GM18499 (cell line): ENCODE measurements at regions not wholly inside any gene's neighbourhood (a gene's known extent, or its start where the extent isn't known, plus 50 kb on each side); places are given as distances from the start of the nearest gene placed in this dataset.
"Not testable (repeated sequence)": the region's sequence is repeated elsewhere in the genome, so short reads cannot be mapped to it uniquely, and the experiment has no call there.

ENCODE experiments used
- ATAC-seq: cut with Tn5 transposase; IDR thresholded peaks from one replicate; pipeline ENCODE4 v1.9.1; 2021; ENCODE audit warnings: moderate number of reproducible peaks; ENCODE audit not compliant: insufficient read depth, unreplicated experiment

DNA sequence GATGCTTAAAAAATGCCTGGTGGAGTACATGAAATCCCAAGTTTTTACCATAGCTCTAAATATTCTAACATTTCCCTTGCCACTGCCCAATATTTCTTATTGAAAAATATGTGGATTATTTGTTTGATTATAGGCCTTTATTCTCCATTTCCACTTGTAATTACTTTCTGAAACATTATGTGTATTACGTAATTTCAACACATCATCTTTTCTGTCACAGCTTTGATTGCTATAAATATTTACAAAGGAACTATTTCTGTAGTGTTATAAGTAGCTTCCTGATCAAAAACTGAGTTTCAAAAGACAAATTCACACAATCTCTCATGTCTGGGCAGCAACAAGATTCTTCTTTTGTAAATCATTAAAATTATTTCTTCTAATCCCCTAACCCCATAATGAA lies 859.6 kb upstream of the CRIM1 start:
- no peak for ATAC-seq

DNA sequence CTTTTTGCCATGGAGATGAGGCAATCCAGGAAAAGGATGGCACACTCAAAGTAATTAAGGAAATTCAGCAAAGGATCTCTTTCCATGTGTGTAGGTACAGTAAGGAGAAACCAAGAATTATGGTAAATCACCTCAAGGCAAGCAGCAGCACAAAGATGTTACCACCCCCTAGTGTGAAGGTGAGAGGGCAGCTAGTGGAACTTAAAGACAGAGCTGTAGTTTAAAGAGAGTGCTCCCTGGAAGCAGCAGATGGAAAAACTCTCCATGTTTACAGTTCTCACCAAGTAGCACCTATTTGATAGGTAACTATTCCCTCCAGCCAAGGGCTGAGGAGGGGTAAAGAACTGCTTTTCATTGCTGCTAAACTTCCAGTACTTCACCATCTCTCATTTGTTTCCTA lies 860.4 kb upstream of the CRIM1 start:
- no peak for ATAC-seq

DNA sequence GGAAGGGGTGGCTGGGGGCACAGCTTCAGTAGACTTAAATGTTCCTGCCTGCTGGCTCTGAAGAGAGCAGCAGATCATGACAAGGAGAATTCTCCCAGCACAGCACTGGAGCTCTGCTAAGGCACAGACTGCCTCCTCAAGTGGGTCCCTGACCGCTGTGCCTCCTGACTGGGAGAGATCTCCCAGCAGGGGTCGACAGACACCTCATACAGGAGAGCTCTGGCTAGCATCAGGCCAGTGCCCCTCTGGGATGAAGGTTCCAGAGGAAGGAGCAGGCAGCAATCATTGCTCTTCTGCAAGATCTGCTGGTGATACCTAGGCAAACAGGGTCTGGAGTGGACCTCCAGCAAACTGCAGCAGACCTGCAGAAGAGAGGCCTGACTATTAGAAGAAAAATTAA lies 877.5 kb upstream of the CRIM1 start:
- ATAC-seq = not testable (repeated sequence)

DNA sequence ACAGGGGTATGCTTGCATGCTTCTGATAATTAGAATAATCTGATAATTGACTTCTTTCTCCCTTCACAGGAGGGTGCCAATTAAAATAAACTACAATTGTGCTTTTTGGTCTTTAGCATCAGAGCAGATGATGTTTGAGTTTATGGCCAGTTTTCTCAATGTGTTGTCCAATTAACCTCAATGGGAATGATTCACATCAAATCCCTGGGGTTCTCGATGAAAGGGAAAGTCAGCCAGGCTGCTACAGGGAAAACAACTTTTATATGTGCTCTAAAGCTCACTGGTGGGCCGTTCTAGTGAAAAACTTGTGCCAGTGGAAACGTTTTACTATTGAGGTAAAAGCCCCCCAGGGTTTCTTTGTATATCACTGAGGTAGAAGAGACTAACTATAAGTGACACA lies 887.3 kb upstream of the CRIM1 start:
- no peak for ATAC-seq

DNA sequence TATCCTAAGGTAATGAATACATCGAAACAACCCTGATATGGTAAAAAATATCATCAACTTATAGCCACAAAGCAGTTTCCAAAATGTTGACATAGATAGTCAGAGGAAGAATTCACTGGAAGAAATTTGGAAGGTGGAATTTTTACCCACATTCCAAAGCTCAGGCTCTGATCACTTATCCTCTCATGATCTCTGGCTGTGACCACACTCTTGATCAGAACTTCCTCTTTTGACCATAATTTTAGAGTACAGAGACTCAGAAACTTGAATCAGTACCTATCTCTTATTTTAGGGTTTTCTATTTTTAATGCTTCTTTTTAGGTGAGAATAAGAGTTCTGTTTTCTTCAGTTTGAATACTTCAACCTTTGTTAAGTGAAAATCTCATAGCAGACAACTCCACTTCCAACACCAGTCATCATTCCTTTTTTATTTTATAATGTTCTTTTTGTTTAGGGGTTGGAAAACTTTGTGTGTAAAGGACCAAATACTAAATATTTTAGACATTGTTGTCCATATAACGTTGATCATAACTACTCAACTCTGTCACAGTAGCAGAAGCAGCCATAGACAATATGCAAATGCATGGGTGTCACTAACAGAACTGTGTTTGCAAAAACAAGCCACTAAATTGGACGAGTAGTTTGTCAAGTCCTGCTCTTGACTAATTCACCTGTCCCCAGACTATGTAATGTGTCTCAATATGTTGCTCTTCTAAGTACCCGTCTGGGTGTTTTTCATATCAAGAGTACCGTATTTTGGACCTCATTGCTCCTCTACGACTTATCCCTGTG lies 891.6 kb upstream of the CRIM1 start:
- ATAC-seq = no peak

DNA sequence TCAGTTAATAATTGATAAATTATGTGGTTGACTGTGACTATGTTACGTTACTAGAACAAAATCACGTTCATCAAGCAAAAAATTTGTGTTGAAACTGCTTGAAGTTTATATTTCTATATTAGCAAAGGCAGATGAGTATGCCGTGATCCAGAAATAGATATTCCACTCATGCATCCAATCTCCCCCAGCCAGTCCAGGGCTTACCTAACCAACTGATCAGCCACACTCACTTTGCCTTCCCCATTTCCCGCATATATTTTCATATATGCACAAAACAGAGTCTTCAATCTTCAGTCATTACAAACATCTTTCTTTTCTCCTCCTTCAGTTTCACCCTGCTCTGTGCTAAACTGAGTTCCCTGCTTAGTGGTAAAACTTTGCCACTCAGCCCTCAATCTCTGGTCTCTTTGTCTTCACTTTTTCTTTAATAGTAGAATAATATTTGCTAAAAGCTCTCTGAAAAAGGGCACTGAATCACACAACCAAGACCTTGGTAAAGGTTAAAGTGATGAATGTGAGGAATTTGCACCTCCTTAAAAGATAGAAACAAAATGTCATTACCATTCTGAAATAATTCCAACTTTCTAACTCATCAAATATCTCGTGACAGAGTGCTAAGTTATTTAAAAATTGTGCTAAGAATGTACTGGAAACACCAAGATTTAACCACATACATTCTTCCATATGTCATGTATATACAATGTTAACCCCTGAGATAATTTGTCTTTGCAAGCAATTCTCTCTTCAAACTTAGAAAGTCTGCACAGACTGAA lies 893.2 kb upstream of the CRIM1 start:
- ATAC-seq = no peak

DNA sequence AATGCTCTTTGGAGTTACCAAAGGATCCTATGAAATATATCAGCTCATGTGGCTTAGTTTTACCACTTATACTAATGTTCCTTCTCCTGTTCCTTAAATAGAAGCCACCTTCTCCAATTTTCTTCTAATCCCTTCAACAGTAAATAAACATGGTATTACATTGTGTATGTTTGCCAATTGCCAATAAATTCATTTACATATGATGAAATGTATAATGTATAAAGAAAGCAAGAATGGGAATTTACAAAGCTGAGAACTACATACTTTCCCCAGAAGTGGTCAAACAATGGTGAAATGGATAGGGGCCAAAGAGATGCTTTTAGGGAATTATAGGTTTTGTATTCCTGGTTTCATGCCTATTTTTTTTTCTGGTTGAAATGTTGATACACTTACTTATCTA lies 894.2 kb upstream of the CRIM1 start:
- ATAC-seq = no peak

DNA sequence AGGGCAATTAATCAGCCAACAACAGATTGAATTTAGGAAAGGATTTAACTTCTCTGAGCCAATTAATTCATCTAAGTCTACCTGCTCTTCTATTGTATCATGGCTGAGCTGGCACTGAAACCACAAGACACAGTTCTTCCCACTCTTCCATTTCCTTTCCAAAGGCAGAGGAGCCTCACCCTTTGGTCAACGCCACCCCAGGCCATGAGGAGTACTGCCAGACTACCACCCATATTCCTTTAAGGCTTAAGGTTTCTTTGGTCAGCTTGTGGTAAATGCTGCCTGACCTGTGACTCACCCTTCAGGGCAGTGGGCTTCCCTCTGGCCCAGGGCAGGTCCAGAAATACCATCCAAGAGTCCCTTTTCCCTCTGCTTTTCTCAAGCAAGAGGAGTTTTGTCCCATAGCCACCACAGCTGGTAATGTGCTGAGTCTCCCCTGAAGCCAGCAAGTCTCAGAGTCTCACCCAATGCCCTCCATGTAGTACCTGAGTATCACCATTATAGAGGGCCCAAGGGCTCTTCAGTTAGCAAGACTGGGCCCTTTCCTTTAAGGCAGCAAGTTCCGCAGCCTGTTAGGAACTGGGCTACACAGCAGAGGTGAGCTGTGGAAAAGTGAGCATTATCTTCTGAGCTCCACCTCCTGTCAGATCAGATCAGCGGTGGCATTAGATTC lies 900.5 kb upstream of the CRIM1 start:
- ATAC-seq = no peak

DNA sequence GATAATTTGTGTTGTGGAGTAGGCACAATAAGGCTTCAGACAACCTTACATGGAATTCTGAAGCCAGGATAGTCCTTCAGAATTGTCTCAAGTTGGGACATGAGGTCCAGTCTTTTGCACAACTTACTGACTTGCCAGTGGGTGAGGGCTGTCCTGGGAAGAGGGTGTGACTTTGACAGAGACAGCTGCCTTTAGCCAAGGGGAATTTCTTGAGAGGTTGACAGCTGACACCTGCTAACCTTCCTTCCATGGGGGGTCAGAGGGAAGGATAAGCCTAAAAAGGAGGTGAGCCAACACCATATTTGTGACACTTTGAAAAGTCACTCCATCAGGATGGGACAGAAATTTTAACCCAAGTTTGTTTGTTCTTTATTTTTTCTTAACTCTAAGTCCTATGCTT lies 907.8 kb upstream of the CRIM1 start:
- ATAC-seq = no peak

DNA sequence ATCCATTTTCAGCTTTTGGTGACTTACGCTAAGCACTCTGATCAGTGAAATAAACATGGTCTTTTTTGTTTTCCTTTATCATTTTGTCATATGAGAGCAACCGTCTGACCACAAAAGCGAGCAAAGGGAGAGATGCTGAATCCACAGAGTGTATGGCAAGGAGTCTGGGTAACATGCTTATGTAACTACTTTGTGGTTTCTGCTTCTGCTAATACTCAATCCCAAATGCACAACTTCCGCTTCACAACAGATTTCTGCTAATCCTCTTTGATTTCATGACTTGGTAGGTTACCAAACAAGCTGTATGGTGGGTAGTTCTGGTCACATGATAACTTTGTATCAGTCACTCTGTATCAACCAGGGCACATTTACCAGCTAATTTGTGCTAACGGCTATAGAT lies 908.4 kb upstream of the CRIM1 start:
- no peak for ATAC-seq

DNA sequence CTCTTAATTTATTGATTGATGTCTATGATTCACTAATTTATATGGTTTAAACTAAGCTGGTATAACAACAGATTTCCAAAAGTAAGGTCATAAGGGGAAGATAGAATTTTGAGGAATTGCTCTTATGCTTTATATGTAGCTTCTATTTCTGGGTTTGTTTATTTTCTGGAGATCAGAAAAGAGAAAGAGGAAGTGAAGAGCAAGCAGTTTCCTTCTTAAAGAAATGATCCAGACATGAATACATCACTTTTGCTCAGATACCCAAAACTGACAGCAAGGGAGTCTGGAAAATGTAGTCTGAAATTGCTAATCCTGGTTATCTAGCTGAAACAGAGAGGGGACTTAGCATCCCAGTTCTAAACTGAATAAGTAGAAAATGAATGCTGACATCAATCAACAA lies 912.5 kb upstream of the CRIM1 start:
- ATAC-seq = no peak

DNA sequence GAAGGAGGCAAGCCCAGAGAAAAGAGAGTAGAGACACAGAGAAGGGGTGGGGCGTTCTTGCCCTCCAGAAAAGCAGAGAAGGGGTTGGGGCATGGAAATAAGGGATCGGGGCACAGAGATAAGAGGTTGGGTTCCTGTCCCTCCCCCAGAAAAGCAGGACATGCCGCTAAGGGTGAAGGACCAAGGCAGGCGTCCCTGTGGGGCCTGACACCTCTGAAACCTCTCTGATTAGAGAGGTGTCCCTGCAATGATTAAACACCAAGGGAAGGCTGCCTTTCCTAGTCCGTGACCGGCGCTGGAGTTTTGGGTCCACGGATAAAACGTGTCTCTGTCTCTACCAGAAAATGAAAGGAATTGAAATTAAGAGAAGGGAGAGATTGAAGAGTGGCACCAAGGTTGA lies 914.0 kb upstream of the CRIM1 start:
- ATAC-seq = not testable (repeated sequence)

DNA sequence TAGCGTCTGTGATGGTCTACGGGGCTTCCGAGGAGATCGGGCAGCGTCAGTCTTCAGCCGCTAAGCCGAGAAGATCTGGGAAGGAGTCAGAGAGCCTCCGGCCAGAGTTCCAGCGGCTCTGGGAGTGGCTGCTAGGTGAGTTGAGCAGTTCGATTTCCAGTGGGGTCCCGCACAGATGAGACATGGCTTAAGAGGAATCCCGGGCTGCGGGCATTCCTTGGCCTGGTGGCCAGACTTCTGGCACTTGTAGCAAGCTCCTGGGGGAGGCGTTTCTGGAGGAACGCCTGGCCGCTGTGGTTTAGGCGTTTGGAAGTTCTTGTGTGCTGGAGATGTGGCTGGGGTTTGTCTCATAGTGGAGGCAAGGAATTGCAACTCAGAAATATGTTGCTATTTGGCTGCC lies 915.3 kb upstream of the CRIM1 start:
- ATAC-seq = not testable (repeated sequence)

DNA sequence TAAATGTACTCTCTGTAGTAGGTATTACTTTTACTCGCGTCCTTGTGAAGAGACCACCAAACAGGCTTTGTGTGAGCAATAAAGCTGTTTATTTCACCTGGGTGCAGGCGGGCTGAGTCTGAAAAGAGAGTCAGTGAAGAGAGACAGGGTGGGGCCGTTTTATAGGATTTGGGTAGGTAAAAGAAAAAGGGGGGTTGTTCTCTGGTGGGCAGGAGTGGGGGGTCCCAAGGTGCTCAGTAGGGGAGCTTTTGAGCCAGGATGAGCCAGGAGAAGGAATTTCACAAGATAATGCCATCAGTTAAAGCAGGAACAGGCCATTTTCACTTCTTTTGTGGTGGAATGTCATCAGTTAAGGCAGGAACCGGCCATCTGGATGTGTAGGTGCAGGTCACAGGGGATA lies 918.7 kb upstream of the CRIM1 start:
- ATAC-seq = not testable (repeated sequence)

DNA sequence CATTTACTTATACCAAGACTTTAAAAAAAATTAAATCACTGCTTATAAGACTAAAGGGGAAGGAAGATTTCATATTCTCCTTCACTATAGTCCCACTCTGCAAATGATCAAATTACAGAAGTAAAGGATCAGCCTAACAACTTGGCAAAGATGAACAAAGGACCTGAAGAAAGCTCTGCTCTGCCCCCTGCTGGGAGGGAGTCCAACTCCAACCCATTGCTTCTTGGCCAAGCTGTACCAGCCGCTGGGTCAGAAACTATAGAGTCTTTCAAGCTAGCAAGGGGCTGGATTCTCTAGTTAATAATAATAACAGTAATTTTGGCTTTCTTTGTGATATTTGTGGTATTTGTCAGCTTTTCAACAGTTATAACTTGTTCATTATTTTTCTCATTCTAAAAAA lies 927.0 kb upstream of the CRIM1 start:
- ATAC-seq = no peak

DNA sequence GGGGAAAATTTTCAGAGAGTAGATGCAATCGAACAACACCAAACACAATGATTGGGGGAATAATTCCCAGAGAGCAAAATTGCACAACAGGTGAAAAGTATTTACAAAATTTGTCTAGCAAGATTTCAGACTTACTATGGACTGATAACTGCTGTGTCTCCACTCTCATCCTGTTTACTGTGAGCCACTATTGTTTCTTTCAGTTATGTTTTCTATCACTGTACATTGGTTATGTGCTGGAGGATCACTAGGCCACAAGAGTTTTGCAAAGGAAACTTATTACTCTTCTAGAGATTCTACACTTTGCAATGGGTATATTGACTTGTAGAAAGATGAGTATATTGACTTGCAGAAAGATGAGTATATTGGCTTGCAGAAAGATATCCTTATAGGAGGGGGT lies 934.1 kb upstream of the CRIM1 start:
- ATAC-seq = no peak

DNA sequence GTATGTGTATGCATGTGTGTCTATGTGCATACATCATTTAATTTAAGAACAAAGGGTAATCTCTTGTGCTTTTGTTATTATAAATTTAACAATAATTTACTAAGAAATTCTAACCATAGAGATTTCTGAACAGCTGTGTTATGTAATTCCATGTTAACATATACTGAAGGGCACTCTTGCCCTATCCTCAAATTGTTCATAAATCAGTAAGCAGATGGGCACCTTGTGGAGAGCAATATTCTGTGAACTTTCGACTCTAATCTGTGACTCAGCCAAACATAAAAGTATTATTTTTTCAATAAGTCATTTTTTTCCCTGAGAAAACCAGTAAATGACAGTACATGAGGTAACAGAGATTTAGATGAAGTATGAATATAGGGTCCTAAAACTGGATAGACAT lies 938.3 kb upstream of the CRIM1 start:
- ATAC-seq = no peak

DNA sequence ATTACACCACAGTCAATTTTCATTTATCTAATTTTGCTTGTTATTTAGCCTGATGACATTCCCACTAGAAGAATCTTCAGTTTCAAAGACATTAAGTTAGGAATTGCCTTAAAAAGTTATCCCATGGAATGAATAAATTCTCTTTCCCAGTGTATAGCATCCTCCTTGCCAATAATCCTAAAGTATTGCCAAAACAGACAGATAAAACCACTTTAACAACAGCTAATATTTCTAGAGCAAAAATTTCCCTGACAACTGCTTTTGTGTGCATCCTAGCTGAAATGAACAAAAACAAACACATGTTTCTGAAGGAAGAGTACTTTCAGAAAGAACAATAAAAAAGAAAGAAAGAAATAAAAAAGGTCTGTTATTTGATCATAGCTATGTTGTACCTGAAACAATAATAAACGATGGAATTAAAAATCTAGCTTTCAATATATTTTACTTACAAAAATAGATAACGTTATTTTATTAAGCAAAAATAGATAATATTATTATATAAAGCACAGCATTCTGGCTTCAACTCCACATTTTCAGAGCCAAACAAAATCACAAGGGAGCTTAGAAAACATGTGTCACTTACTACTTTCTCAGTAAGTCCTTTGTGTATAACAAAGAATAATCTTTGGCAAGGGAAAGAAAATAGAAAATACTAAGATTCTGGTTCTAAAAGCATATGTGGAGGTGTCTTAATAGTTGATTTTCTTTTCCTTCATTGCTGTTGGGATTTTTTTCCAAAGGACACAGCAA lies 939.0 kb upstream of the CRIM1 start:
- ATAC-seq = no peak

DNA sequence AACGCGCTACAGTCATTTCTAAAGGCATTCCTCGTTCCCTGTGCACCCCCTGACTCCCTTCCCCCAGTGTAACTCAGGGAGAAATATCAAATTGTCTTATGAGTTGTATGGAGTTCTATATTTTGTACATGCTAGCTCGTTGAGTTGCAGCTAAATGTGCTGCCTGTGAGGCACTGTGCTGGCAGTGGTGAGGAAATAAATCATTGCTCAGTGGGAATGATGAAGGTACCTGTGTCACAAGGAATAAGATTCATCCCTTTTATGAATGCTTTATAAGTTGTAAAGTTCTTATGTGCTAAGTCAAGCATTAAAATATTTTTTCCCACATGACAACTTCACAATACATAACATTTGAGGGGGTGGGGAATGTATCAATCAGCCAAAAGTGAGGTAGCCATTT lies 939.6 kb upstream of the CRIM1 start:
- ATAC-seq = no peak

DNA sequence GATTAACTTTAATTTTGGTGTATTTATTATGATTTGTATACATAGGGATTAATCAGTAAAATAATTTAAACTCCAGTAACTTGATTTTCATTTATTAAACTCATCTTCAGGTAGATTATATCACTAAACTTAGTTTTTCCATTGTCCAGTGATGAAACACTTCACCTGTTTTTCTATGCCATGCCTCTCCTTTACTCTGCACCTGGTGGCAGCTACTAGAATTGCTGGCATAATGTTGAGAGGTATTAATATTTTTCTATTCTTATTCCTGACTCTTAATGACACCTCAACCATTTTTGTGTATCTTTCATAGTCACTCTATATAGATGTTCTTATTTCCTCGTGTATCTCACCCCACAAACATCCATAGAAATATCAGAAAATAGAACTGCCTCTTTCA lies 940.3 kb upstream of the CRIM1 start:
- ATAC-seq = no peak
